DND-41 (cell line): ENCODE measurements at regions not wholly inside any gene's neighbourhood (a gene's known extent, or its start where the extent isn't known, plus 50 kb on each side); places are given as distances from the start of the nearest gene placed in this dataset.

Source experiments
- EZH2 ChIP-seq: IDR thresholded peaks from 3 replicates; pipeline ENCODE4 v1.6.1; 2012; ENCODE audit warnings: borderline replicate concordance, low read depth, mild to moderate bottlenecking, moderate library complexity, low read length, inconsistent platforms; ENCODE audit not compliant: severe bottlenecking
- TF ChIP-seq, protein P1 (sequence below): IDR thresholded peaks from 2 replicates; pipeline ENCODE4 v1.5.1; 2012; ENCODE audit warnings: borderline replicate concordance, low read length, moderate library complexity, mild to moderate bottlenecking; ENCODE audit not compliant: poor library complexity, severe bottlenecking; ENCODE audit errors: extremely low read depth

DNA sequence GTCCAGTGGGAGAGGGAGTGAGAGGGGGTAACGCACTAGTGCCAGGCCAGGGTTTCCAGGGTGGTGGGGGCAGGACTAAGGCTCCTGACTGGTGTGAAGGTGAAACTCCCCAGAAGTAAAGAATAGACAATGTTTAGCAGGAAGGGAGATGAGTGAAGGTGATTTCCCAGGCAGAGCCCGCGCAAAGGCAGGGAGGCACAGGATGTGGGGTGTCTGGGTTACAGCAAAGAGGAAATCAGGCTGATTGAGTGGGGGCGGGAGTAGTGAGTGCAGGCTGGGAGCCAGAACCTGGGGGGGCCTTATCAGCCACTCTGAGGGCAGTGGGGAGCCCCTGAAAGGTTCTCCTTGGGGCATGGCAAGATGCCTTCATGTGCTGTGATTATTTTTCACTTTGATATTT is 167.5 kb downstream of the UTP18 start:
- TF ChIP-seq, protein P1, sequence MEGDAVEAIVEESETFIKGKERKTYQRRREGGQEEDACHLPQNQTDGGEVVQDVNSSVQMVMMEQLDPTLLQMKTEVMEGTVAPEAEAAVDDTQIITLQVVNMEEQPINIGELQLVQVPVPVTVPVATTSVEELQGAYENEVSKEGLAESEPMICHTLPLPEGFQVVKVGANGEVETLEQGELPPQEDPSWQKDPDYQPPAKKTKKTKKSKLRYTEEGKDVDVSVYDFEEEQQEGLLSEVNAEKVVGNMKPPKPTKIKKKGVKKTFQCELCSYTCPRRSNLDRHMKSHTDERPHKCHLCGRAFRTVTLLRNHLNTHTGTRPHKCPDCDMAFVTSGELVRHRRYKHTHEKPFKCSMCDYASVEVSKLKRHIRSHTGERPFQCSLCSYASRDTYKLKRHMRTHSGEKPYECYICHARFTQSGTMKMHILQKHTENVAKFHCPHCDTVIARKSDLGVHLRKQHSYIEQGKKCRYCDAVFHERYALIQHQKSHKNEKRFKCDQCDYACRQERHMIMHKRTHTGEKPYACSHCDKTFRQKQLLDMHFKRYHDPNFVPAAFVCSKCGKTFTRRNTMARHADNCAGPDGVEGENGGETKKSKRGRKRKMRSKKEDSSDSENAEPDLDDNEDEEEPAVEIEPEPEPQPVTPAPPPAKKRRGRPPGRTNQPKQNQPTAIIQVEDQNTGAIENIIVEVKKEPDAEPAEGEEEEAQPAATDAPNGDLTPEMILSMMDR, result no peak
- no peak for TF ChIP-seq EZH2
